Glomerular endothelial cell (primary cell): ENCODE measurements at regions not wholly inside any gene's neighbourhood (a gene's known extent, or its start where the extent isn't known, plus 50 kb on each side); places are given as distances from the start of the nearest gene placed in this dataset.
"Not testable (repeated sequence)": the region's sequence is repeated elsewhere in the genome, so short reads cannot be mapped to it uniquely, and the experiment has no call there.

Source experiments
- DNase-seq: peaks from one replicate; pipeline ENCODE4 v3.0.0-alpha.2; 2011; ENCODE audit warnings: low read depth, low spot score; ENCODE audit errors: extremely low read depth

- no peak for DNase-seq
Observed at GRCh38 chr5:135184646-135185045, 150.6 kb upstream of the PITX1 start.

- DNase-seq, result no peak
Observed at GRCh38 chr5:135183464-135183863, 149.4 kb upstream of the PITX1 start.

- DNase-seq, result no peak
Observed at GRCh38 chr5:135182675-135183074, 148.6 kb upstream of the PITX1 start.

GRCh38 chr5:135181653-135182052, 147.6 kb upstream of the PITX1 start:
- no peak for DNase-seq

- no peak for DNase-seq
Observed at GRCh38 chr5:135179308-135179980, 145.4 kb upstream of the PITX1 start.

- no peak for DNase-seq
Observed at GRCh38 chr5:135178476-135179155, 144.6 kb upstream of the PITX1 start.

- DNase-seq, result no peak
Observed at GRCh38 chr5:135177591-135177990, 143.6 kb upstream of the PITX1 start.

GRCh38 chr5:135176991-135177390, 143.0 kb upstream of the PITX1 start:
- no peak for DNase-seq

GRCh38 chr5:135174315-135175096, 140.5 kb upstream of the PITX1 start:
- DNase-seq, result no peak

GRCh38 chr5:135173662-135174290, 139.7 kb upstream of the PITX1 start:
- no peak for DNase-seq

GRCh38 chr5:135172718-135173117, 138.7 kb upstream of the PITX1 start:
- no peak for DNase-seq

- DNase-seq, result no peak
Observed at GRCh38 chr5:135171336-135171735, 137.3 kb upstream of the PITX1 start.

- no peak for DNase-seq
Observed at GRCh38 chr5:135170500-135170899, 136.5 kb upstream of the PITX1 start.

GRCh38 chr5:135169753-135170152, 135.7 kb upstream of the PITX1 start:
- DNase-seq, result no peak

- DNase-seq, result no peak
Observed at GRCh38 chr5:135167634-135168033, 133.6 kb upstream of the PITX1 start.

- DNase-seq, result not testable (repeated sequence)
Observed at GRCh38 chr5:135164873-135165614, 131.0 kb upstream of the PITX1 start.

GRCh38 chr5:135163964-135164363, 129.9 kb upstream of the PITX1 start:
- DNase-seq, result no peak

GRCh38 chr5:135163391-135163790, 129.4 kb upstream of the PITX1 start:
- DNase-seq, result no peak

GRCh38 chr5:135162661-135163265, 128.7 kb upstream of the PITX1 start:
- DNase-seq, result no peak

- no peak for DNase-seq
Observed at GRCh38 chr5:135161221-135161620, 127.2 kb upstream of the PITX1 start.
